Endodermal cell (in vitro differentiated cells): ENCODE measurements at regions not wholly inside any gene's neighbourhood (a gene's known extent, or its start where the extent isn't known, plus 50 kb on each side); places are given as distances from the start of the nearest gene placed in this dataset.

ENCODE experiments used
- DNase-seq: peaks from one replicate; pipeline ENCODE4 v3.0.0-alpha.2; 2017
- H3K27ac ChIP-seq: 2 replicates; pipeline ENCODE4 v1.5.1; 2013; ENCODE audit warnings: mild to moderate bottlenecking, low read depth, low read length, moderate library complexity
- H3K27me3 ChIP-seq: 2 replicates; pipeline ENCODE4 v1.6.1; 2013; ENCODE audit warnings: mild to moderate bottlenecking, low read length, moderate library complexity; ENCODE audit not compliant: insufficient read depth, control insufficient read depth, poor library complexity, severe bottlenecking
- H3K36me3 ChIP-seq: 2 replicates; pipeline ENCODE4 v1.7.0; 2013; ENCODE audit warnings: mild to moderate bottlenecking, low read length, moderate library complexity; ENCODE audit not compliant: control insufficient read depth, insufficient read depth
- H3K4me1 ChIP-seq: one replicate; pipeline ENCODE4 v1.7.0; 2013; ENCODE audit warnings: low read length; ENCODE audit not compliant: control insufficient read depth, insufficient read depth
- H3K4me3 ChIP-seq: 2 replicates; pipeline ENCODE4 v1.5.1; 2013; ENCODE audit warnings: mild to moderate bottlenecking, low read length, moderate library complexity
- H3K9ac ChIP-seq: 2 replicates; pipeline ENCODE4 v1.6.1; 2013; ENCODE audit warnings: mild to moderate bottlenecking, low read length, moderate library complexity; ENCODE audit not compliant: poor library complexity, severe bottlenecking; ENCODE audit errors: extremely low read depth
- H3K9me3 ChIP-seq: 2 replicates; pipeline ENCODE4 v1.6.1; 2013; ENCODE audit warnings: mild to moderate bottlenecking, low read length, moderate library complexity; ENCODE audit not compliant: control insufficient read depth
- H3K27ac Mint-ChIP-seq: 2 replicates; pipeline ENCODE4 v1.8.0; 2020; ENCODE audit warnings: mixed read lengths
- H3K27me3 Mint-ChIP-seq: 2 replicates; pipeline ENCODE4 v1.8.0; 2021; ENCODE audit warnings: mild to moderate bottlenecking, mixed read lengths; ENCODE audit not compliant: insufficient read depth
- H3K36me3 Mint-ChIP-seq: 2 replicates; pipeline ENCODE4 v1.8.0; 2020; ENCODE audit warnings: low read depth, mixed read lengths
- H3K4me1 Mint-ChIP-seq: 2 replicates; pipeline ENCODE4 v1.8.0; 2020; ENCODE audit warnings: mixed read lengths
- H3K4me3 Mint-ChIP-seq: 2 replicates; pipeline ENCODE4 v1.8.0; 2020; ENCODE audit warnings: mild to moderate bottlenecking, moderate library complexity, mixed read lengths
- H3K9me3 Mint-ChIP-seq: 2 replicates; pipeline ENCODE4 v1.8.0; 2020; ENCODE audit warnings: mild to moderate bottlenecking, mixed read lengths
- WGBS, 2 experiments: methylation state at CpG; one replicate each; pipeline versions ENCODE4 v1.1.5 to v1.1.7; 2013; ENCODE audit warnings: missing lambda C conversion rate in 2 of 2, mixed read lengths in 1 of 2; ENCODE audit not compliant: insufficient coverage in 1 of 2, insufficient read length in 1 of 2; 5-methylcytosine and 5-hydroxymethylcytosine counted together
- TF ChIP-seq, protein P1 (sequence below): fragments of 200-600 bp; sonication (generic); conservative IDR thresholded peaks from 2 replicates; pipeline ENCODE4 v1.5.0; 2021; ENCODE audit warnings: antibody characterized with exemption, mild to moderate bottlenecking

DNA sequence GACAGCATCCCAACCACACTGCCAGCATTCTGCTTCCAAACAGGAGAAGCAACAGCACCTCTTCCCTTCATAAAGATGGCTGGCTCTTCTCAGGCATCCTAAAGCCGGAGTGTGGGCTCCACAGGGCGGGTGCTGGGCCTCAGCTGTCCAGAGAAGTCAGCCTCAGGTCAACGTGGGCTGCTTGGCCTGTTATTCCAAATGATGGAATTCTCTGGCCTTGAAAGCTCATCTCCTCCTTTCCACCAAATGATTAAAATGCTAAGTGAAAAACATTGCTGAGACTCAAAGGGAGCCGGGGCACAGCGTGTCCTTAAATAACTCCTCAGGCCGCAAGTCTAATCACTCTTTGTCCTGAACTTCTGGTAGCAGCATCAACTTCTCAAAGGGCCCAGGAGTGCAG, 53.1 kb upstream of the CPXM2 start:
- Histone ChIP-seq H3K36me3 (no peaks in the 10 kb centered on the region), H3K9ac (no peak overlapping the region), H3K27ac (no peak overlapping the region), H3K9me3 (no peaks in the 10 kb centered on the region), H3K27me3 (no peaks in the 10 kb centered on the region), H3K4me1 (no peaks in the 10 kb centered on the region), H3K4me3 (no peak overlapping the region)
- Mint-ChIP-seq H3K9me3 (peaks cover 4% of the 10 kb centered on the region), H3K27me3 (no peaks in the 10 kb centered on the region), H3K36me3 (no peaks in the 10 kb centered on the region), H3K4me3 (no peak overlapping the region), H3K4me1 (peaks cover 17% of the 10 kb centered on the region), H3K27ac (no peak overlapping the region)
- TF ChIP-seq, protein P1, sequence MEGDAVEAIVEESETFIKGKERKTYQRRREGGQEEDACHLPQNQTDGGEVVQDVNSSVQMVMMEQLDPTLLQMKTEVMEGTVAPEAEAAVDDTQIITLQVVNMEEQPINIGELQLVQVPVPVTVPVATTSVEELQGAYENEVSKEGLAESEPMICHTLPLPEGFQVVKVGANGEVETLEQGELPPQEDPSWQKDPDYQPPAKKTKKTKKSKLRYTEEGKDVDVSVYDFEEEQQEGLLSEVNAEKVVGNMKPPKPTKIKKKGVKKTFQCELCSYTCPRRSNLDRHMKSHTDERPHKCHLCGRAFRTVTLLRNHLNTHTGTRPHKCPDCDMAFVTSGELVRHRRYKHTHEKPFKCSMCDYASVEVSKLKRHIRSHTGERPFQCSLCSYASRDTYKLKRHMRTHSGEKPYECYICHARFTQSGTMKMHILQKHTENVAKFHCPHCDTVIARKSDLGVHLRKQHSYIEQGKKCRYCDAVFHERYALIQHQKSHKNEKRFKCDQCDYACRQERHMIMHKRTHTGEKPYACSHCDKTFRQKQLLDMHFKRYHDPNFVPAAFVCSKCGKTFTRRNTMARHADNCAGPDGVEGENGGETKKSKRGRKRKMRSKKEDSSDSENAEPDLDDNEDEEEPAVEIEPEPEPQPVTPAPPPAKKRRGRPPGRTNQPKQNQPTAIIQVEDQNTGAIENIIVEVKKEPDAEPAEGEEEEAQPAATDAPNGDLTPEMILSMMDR: no peak
- DNase-seq: no peak
- WGBS, 2 experiments: 93 to 96% methylated on average over 5 to 6 of the region's 6 CpGs

DNA sequence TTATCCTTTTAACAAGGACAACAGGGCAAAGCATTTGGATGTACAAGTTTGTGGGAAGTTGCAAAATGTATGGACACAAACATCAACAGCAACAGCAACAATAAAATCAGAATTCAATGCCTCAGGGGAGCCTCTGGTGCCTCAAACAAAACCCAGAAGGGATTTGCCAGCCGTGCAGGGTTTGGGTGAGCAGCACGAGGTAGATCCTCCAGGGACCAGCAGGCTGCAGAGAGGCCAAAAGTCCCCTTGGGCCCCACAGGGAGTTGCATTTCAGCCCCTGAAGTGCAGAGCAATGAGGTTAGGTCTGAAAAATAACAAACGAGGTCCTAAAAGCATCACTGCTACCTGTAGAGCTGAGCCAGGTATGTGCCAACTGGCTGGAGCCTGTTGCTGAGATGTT, 51.7 kb upstream of the CPXM2 start:
- no peak overlapping the region for H3K4me3 ChIP-seq
- Mint-ChIP-seq H3K9me3 (peaks cover 4% of the 10 kb centered on the region), H3K36me3 (no peaks in the 10 kb centered on the region), H3K27me3 (no peaks in the 10 kb centered on the region), H3K4me3 (no peak overlapping the region), H3K27ac (no peak overlapping the region), H3K4me1 (peaks cover 18% of the 10 kb centered on the region)
- no peak overlapping the region for H3K9ac ChIP-seq
- H3K27ac ChIP-seq: no peak overlapping the region
- no peaks in the 10 kb centered on the region for H3K9me3 ChIP-seq
- H3K36me3 ChIP-seq: no peaks in the 10 kb centered on the region
- DNase-seq: no peak
- 85 to 90% methylated on average over 3 of the region's 3 CpGs for WGBS, 2 experiments
- TF ChIP-seq, protein P1: no peak
- no peaks in the 10 kb centered on the region for H3K4me1 ChIP-seq
- no peaks in the 10 kb centered on the region for H3K27me3 ChIP-seq

DNA sequence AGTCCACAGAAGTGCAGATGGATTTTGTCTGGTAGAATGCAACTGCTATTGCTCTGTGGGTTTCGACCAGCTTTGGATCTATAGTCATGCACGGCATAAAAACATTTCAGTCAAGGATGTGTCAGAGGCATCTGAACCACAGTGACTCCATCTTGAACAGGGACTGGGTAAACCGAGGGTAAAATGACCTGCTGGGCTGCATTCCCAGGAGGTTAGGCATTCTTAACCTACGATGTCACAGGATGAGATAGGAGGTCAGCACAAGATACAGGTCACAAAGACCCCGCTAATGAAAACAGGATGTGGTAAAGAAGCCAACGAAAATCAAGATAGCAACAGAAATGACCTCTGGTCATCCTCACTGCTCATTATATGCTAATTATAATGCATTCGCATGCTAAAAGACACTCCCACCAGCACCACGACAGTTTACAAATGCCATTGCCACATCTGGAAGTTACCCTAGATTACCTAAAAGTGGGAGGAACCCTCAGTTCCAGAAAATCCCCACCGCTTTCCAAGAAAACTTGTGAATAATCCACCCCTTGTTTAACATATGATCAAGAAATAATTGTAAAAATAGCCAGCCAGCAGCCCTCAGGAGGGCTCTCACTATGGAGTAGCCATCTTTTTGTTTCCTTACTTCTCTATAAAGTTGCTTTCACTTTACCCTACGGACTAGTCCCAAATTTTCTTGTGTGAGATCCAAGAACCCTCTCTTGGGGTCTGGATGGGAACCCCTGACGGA, 50.7 kb upstream of the CPXM2 start:
- 72 to 75% methylated on average over 7 to 11 of the region's 11 CpGs for WGBS, 2 experiments
- Mint-ChIP-seq H3K36me3 (no peaks in the 10 kb centered on the region), H3K27me3 (no peaks in the 10 kb centered on the region), H3K4me3 (no peak overlapping the region), H3K4me1 (peaks cover 26% of the 10 kb centered on the region), H3K9me3 (peaks cover 4% of the 10 kb centered on the region), H3K27ac (peak overlapping the region; percentile 45)
- Histone ChIP-seq H3K36me3 (no peaks in the 10 kb centered on the region), H3K9ac (no peak overlapping the region), H3K4me1 (peaks cover 5% of the 10 kb centered on the region), H3K9me3 (no peaks in the 10 kb centered on the region), H3K27me3 (no peaks in the 10 kb centered on the region), H3K4me3 (no peak overlapping the region), H3K27ac (no peak overlapping the region)
- TF ChIP-seq, protein P1: no peak
- DNase-seq: no peak
